ENCODE measurements at regions not wholly inside any gene's neighbourhood (a gene's known extent, or its start where the extent isn't known, plus 50 kb on each side); places are given as distances from the start of the nearest gene placed in this dataset.
"Not testable (repeated sequence)": the region's sequence is repeated elsewhere in the genome, so short reads cannot be mapped to it uniquely, and the experiment has no call there.

DNA sequence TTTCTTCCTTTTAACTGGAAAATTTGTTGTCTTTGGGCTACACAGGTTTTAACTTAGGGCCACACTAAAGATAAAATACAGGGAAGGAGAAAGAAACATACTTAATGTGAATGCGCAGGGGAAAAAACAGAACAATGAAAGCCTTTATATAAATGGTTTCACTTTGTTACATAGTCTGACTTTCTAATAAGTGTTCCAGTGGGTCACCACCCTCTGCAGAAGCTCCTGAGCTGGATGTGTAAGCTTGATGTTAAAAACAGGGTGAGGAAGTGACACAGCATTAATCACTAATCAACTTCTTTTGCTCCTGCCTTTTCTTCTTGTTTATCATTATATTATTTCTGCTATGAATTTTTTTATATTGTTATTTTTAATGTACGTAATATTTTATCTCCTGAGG is 445.6 kb upstream of the CA10 start:
- H3K14ac ChIP-seq (ENCODE audit: low read length), result no peak overlapping the region
- no peak overlapping the region for H3K18ac ChIP-seq (ENCODE audit: low read length)
- no peaks in the 10 kb centered on the region for H3K36me3 ChIP-seq (replicated peaks in 1 of 2; ENCODE audit: control insufficient read depth in 2 of 2, insufficient read depth in 2 of 2, low read length in 2 of 2)
- H4K8ac ChIP-seq (ENCODE audit: low read depth, low read length), result no peak overlapping the region
- no peak overlapping the region for H3K23ac ChIP-seq (ENCODE audit: low read depth, low read length, poor library complexity)
- H2BK15ac ChIP-seq (ENCODE audit: low read length), result no peak overlapping the region
- no peaks in the 10 kb centered on the region for H3K4me1 ChIP-seq (ENCODE audit: control insufficient read depth in 2 of 2, insufficient read depth in 1 of 2, low read depth in 1 of 2, low read length in 2 of 2)
- no peak overlapping the region for H2BK5ac ChIP-seq (ENCODE audit: low read length)
- no peak overlapping the region for H3K9ac ChIP-seq (ENCODE audit: low read depth, low read length, poor library complexity)
- no peak overlapping the region for H3K4me3 ChIP-seq (ENCODE audit: low read length in 2 of 2)
- H3K4ac ChIP-seq (ENCODE audit: low read length), result no peak overlapping the region
- H3K9me3 ChIP-seq (replicated peaks in 1 of 2; ENCODE audit: control insufficient read depth in 2 of 2, insufficient read depth in 1 of 2, low read depth in 1 of 2, low read length in 2 of 2), result no peaks in the 10 kb centered on the region
- H2AK5ac ChIP-seq (ENCODE audit: low read depth, low read length), result no peak overlapping the region
- no peak overlapping the region for H3K4me2 ChIP-seq (ENCODE audit: insufficient read depth, low read length, poor library complexity, severe bottlenecking)
- no peak overlapping the region for H3K27ac ChIP-seq (replicated peaks; ENCODE audit: low read length)
- H2AFZ ChIP-seq (ENCODE audit: low read length), result no peak overlapping the region
- no peaks in the 10 kb centered on the region for H3K79me1 ChIP-seq (ENCODE audit: low read depth, low read length)
- no peak for DNase-seq (ENCODE audit: low spot score)
- no peak overlapping the region for H2BK12ac ChIP-seq (ENCODE audit: low read length)
- no peak overlapping the region for H2BK120ac ChIP-seq (ENCODE audit: low read depth, low read length)
- no CpG with 5 or more reads among the region's 2 CpGs for WGBS, 2 donors (ENCODE audit: extremely low coverage in 2 of 2, insufficient read length in 2 of 2, insufficient replicate concordance in 1 of 2)
- H4K91ac ChIP-seq (ENCODE audit: low read depth, low read length, poor library complexity), result no peak overlapping the region
- no peaks in the 10 kb centered on the region for H3K27me3 ChIP-seq (ENCODE audit: control insufficient read depth in 3 of 3, insufficient read depth in 3 of 3, low read depth in 1 of 3, low read length in 3 of 3)

GRCh38 chr17:52597452-52598215 is 439.1 kb upstream of the CA10 start:
- H3K4me1 ChIP-seq (ENCODE audit: control insufficient read depth in 2 of 2, insufficient read depth in 1 of 2, low read depth in 1 of 2, low read length in 2 of 2); H2BK15ac ChIP-seq (ENCODE audit: low read length); H3K4ac ChIP-seq (ENCODE audit: low read length); H2AK5ac ChIP-seq (ENCODE audit: low read depth, low read length); H3K9ac ChIP-seq (ENCODE audit: low read depth, low read length, poor library complexity); H3K14ac ChIP-seq (ENCODE audit: low read length); DNase-seq (ENCODE audit: low spot score); H3K9me3 ChIP-seq (replicated peaks in 1 of 2; ENCODE audit: control insufficient read depth in 2 of 2, insufficient read depth in 1 of 2, low read depth in 1 of 2, low read length in 2 of 2); H3K4me2 ChIP-seq (ENCODE audit: insufficient read depth, low read length, poor library complexity, severe bottlenecking); H3K79me1 ChIP-seq (ENCODE audit: low read depth, low read length); H3K27ac ChIP-seq (replicated peaks; ENCODE audit: low read length); H3K27me3 ChIP-seq (ENCODE audit: control insufficient read depth in 3 of 3, insufficient read depth in 3 of 3, low read depth in 1 of 3, low read length in 3 of 3); H3K23ac ChIP-seq (ENCODE audit: low read depth, low read length, poor library complexity); H2BK12ac ChIP-seq (ENCODE audit: low read length); H4K8ac ChIP-seq (ENCODE audit: low read depth, low read length); H4K91ac ChIP-seq (ENCODE audit: low read depth, low read length, poor library complexity); H2AFZ ChIP-seq (ENCODE audit: low read length); H3K18ac ChIP-seq (ENCODE audit: low read length); H2BK120ac ChIP-seq (ENCODE audit: low read depth, low read length); H3K36me3 ChIP-seq (replicated peaks in 1 of 2; ENCODE audit: control insufficient read depth in 2 of 2, insufficient read depth in 2 of 2, low read length in 2 of 2); H2BK5ac ChIP-seq (ENCODE audit: low read length); H3K4me3 ChIP-seq (ENCODE audit: low read length in 2 of 2): not testable (repeated sequence)
- WGBS, 2 donors (ENCODE audit: extremely low coverage in 2 of 2, insufficient read length in 2 of 2, insufficient replicate concordance in 1 of 2), result no CpG with 5 or more reads among the region's 11 CpGs

- WGBS, 2 donors (ENCODE audit: extremely low coverage in 2 of 2, insufficient read length in 2 of 2, insufficient replicate concordance in 1 of 2), result no CpG with 5 or more reads among the region's 2 CpGs
- Histone ChIP-seq H3K23ac (ENCODE audit: low read depth, low read length, poor library complexity) (no peak overlapping the region), H3K9ac (ENCODE audit: low read depth, low read length, poor library complexity) (no peak overlapping the region), H2BK12ac (ENCODE audit: low read length) (no peak overlapping the region), H3K27me3 (ENCODE audit: control insufficient read depth in 3 of 3, insufficient read depth in 3 of 3, low read depth in 1 of 3, low read length in 3 of 3) (no peaks in the 10 kb centered on the region), H2BK15ac (ENCODE audit: low read length) (no peak overlapping the region), H3K4me3 (ENCODE audit: low read length in 2 of 2) (no peak overlapping the region), H2BK5ac (ENCODE audit: low read length) (no peak overlapping the region), H3K79me1 (ENCODE audit: low read depth, low read length) (no peaks in the 10 kb centered on the region), H4K91ac (ENCODE audit: low read depth, low read length, poor library complexity) (no peak overlapping the region), H3K14ac (ENCODE audit: low read length) (no peak overlapping the region), H3K18ac (ENCODE audit: low read length) (no peak overlapping the region), H4K8ac (ENCODE audit: low read depth, low read length) (no peak overlapping the region), H3K4me2 (ENCODE audit: insufficient read depth, low read length, poor library complexity, severe bottlenecking) (no peak overlapping the region), H2AFZ (ENCODE audit: low read length) (no peak overlapping the region), H2BK120ac (ENCODE audit: low read depth, low read length) (no peak overlapping the region), H3K4ac (ENCODE audit: low read length) (no peak overlapping the region), H3K27ac (replicated peaks; ENCODE audit: low read length) (no peak overlapping the region), H2AK5ac (ENCODE audit: low read depth, low read length) (no peak overlapping the region), H3K4me1 (ENCODE audit: control insufficient read depth in 2 of 2, insufficient read depth in 1 of 2, low read depth in 1 of 2, low read length in 2 of 2) (no peaks in the 10 kb centered on the region), H3K36me3 (replicated peaks in 1 of 2; ENCODE audit: control insufficient read depth in 2 of 2, insufficient read depth in 2 of 2, low read length in 2 of 2) (no peaks in the 10 kb centered on the region), H3K9me3 (replicated peaks in 1 of 2; ENCODE audit: control insufficient read depth in 2 of 2, insufficient read depth in 1 of 2, low read depth in 1 of 2, low read length in 2 of 2) (no peaks in the 10 kb centered on the region)
- DNase-seq (ENCODE audit: low spot score), result no peak
Observed at GRCh38 chr17:52594516-52594915, 436.0 kb upstream of the CA10 start.

DNA sequence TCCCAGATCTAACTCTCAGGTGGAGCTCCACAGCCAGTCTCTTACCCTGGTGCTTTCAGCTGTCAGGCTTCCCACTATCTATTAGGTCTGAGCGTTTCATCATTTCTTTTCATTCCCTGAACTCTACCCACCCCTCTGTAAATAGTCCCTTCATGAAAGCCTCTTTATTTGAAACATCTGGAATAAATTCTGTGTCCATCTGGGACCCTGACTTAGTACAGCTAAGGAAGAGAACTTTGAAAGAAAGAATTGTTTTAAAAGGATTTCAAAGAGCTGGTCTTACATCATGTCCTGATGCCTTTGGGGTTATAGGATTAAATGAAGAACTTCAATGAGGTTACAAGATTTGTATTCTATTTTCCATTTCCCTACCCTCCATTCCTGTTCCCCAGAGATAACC is 388.5 kb upstream of the CA10 start:
- H3K9ac ChIP-seq (ENCODE audit: low read depth, low read length, poor library complexity), result no peak overlapping the region
- H3K4me2 ChIP-seq (ENCODE audit: insufficient read depth, low read length, poor library complexity, severe bottlenecking), result no peak overlapping the region
- H2AK5ac ChIP-seq (ENCODE audit: low read depth, low read length), result no peak overlapping the region
- H2BK12ac ChIP-seq (ENCODE audit: low read length), result no peak overlapping the region
- H3K4ac ChIP-seq (ENCODE audit: low read length), result no peak overlapping the region
- no peak overlapping the region for H3K27ac ChIP-seq (replicated peaks; ENCODE audit: low read length)
- no peak overlapping the region for H3K4me3 ChIP-seq (ENCODE audit: low read length in 2 of 2)
- H3K14ac ChIP-seq (ENCODE audit: low read length), result no peak overlapping the region
- no peaks in the 10 kb centered on the region for H3K79me1 ChIP-seq (ENCODE audit: low read depth, low read length)
- H3K27me3 ChIP-seq (ENCODE audit: control insufficient read depth in 3 of 3, insufficient read depth in 3 of 3, low read depth in 1 of 3, low read length in 3 of 3), result no peaks in the 10 kb centered on the region
- no peak overlapping the region for H3K18ac ChIP-seq (ENCODE audit: low read length)
- no peak overlapping the region for H2AFZ ChIP-seq (ENCODE audit: low read length)
- no peaks in the 10 kb centered on the region for H3K4me1 ChIP-seq (ENCODE audit: control insufficient read depth in 2 of 2, insufficient read depth in 1 of 2, low read depth in 1 of 2, low read length in 2 of 2)
- WGBS, 2 donors (ENCODE audit: extremely low coverage in 2 of 2, insufficient read length in 2 of 2, insufficient replicate concordance in 1 of 2), result no CpG with 5 or more reads among the region's 1 CpG
- H3K36me3 ChIP-seq (replicated peaks in 1 of 2; ENCODE audit: control insufficient read depth in 2 of 2, insufficient read depth in 2 of 2, low read length in 2 of 2), result no peaks in the 10 kb centered on the region
- H2BK15ac ChIP-seq (ENCODE audit: low read length), result no peak overlapping the region
- H3K9me3 ChIP-seq (replicated peaks in 1 of 2; ENCODE audit: control insufficient read depth in 2 of 2, insufficient read depth in 1 of 2, low read depth in 1 of 2, low read length in 2 of 2), result no peaks in the 10 kb centered on the region
- H3K23ac ChIP-seq (ENCODE audit: low read depth, low read length, poor library complexity), result no peak overlapping the region
- H2BK5ac ChIP-seq (ENCODE audit: low read length), result no peak overlapping the region
- H4K91ac ChIP-seq (ENCODE audit: low read depth, low read length, poor library complexity), result no peak overlapping the region
- no peak overlapping the region for H2BK120ac ChIP-seq (ENCODE audit: low read depth, low read length)
- no peak overlapping the region for H4K8ac ChIP-seq (ENCODE audit: low read depth, low read length)
- no peak for DNase-seq (ENCODE audit: low spot score)
